ENCODE measurements at regions not wholly inside any gene's neighbourhood (a gene's known extent, or its start where the extent isn't known, plus 50 kb on each side); places are given as distances from the start of the nearest gene placed in this dataset.
A peak's percentile ranks its signal among the peaks of the same experiment; 100 is the strongest.

DNA sequence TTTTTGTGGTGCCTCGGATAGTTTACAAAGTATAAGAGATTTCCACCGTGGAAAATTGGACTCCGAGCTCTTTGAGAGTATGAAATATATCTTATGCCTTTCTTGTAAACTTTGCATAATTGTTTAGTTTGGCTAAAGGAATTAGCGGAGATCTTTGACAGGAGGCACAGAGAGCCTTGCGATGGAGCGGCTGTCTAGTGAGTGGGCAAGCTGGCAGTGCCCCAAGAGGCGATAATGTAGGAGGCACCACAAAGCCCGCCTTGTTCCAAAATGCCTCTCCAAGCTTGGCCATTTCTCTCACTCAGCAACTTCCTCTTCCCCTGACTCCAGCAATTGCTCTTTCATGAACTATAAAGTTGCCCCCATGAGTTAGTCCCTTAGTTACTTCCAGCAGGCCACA is 270.1 kb upstream of the PRICKLE1 start:
- DNase-seq (ENCODE audit: low read depth in 1 of 2, low spot score in 1 of 2) = peak in 1 of 2 donors; percentile 50
- Histone ChIP-seq H3K4me1 (ENCODE audit: low read depth) (peaks cover 4% of the 10 kb centered on the region), H3K9me3 (ENCODE audit: low read depth) (no peaks in the 10 kb centered on the region), H3K36me3 (no peaks in the 10 kb centered on the region), H3K27ac (no peak overlapping the region), H3K27me3 (no peaks in the 10 kb centered on the region), H3K4me3 (no peak overlapping the region)
- no peak for TF ChIP-seq CTCF (IDR thresholded peaks at IDR 0.05; ENCODE audit: low read depth, low read length)

GRCh38 chr12:42857106-42857505 is 267.6 kb upstream of the PRICKLE1 start:
- H3K27ac ChIP-seq = no peak overlapping the region
- H3K4me1 ChIP-seq (ENCODE audit: low read depth) = peaks cover 4% of the 10 kb centered on the region
- DNase-seq (ENCODE audit: low read depth in 1 of 2, low spot score in 1 of 2) = no peak
- TF ChIP-seq CTCF (IDR thresholded peaks at IDR 0.05; ENCODE audit: low read depth, low read length) = no peak
- no peaks in the 10 kb centered on the region for H3K27me3 ChIP-seq
- H3K4me3 ChIP-seq = no peak overlapping the region
- no peaks in the 10 kb centered on the region for H3K36me3 ChIP-seq
- no peaks in the 10 kb centered on the region for H3K9me3 ChIP-seq (ENCODE audit: low read depth)

- no peaks in the 10 kb centered on the region for H3K9me3 ChIP-seq (ENCODE audit: low read depth)
- no peak overlapping the region for H3K27ac ChIP-seq
- H3K4me1 ChIP-seq (ENCODE audit: low read depth) = no peaks in the 10 kb centered on the region
- no peaks in the 10 kb centered on the region for H3K36me3 ChIP-seq
- TF ChIP-seq CTCF (IDR thresholded peaks at IDR 0.05; ENCODE audit: low read depth, low read length) = no peak
- no peak for DNase-seq (ENCODE audit: low read depth in 1 of 2, low spot score in 1 of 2)
- H3K4me3 ChIP-seq = no peak overlapping the region
- H3K27me3 ChIP-seq = no peaks in the 10 kb centered on the region
Observed at GRCh38 chr12:42855362-42855950, 265.9 kb upstream of the PRICKLE1 start.

DNA sequence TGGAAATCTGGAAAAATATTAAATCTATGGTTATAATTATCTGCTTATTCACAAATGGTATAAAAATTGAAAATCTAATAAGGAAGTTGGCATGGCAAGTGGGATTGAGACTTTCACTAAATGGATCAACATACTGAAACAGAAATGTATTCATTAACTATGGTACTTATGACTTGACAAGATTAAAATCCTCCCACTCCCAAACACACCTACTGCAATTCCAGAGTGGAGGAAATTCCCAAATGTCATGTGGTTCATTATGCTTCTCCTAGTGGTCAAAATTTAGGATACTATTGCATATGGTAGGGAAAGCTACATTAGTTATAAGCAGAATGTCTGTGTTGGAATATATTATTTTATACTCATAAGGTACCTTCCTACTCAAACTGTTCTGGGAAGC is 265.3 kb upstream of the PRICKLE1 start:
- no peaks in the 10 kb centered on the region for H3K9me3 ChIP-seq (ENCODE audit: low read depth)
- TF ChIP-seq CTCF (IDR thresholded peaks at IDR 0.05; ENCODE audit: low read depth, low read length) = no peak

DNA sequence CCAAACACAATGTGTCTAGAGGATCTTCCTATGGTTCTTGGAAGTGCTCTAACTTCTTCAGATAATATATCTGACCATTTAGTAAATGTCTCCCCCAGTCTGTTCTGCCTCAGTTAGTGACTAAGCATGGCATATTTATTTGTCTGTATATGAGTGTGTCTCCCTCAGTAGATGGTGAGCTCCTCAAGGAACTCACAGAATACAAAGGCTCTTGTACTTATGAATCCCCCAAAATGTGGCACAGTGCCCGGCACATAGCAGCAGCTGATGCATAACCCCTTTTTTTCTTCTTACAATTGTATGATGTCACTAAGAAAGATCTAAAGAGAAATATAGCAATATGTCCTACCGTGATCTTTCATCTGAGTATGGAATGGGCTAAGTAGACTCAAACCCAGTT is 264.7 kb upstream of the PRICKLE1 start:
- H3K27ac ChIP-seq = no peak overlapping the region
- DNase-seq (ENCODE audit: low read depth in 1 of 2, low spot score in 1 of 2) = peak in 1 of 2 donors; percentile 34
- no peaks in the 10 kb centered on the region for H3K36me3 ChIP-seq
- no peak overlapping the region for H3K4me3 ChIP-seq
- no peaks in the 10 kb centered on the region for H3K9me3 ChIP-seq (ENCODE audit: low read depth)
- no peak for TF ChIP-seq CTCF (IDR thresholded peaks at IDR 0.05; ENCODE audit: low read depth, low read length)
- H3K27me3 ChIP-seq = no peaks in the 10 kb centered on the region
- no peaks in the 10 kb centered on the region for H3K4me1 ChIP-seq (ENCODE audit: low read depth)

More for the DNA sequence above, 265.3 kb upstream of the PRICKLE1 start:
- Histone ChIP-seq H3K27ac (no peak overlapping the region), H3K4me1 (ENCODE audit: low read depth) (no peaks in the 10 kb centered on the region), H3K27me3 (no peaks in the 10 kb centered on the region), H3K4me3 (no peak overlapping the region), H3K36me3 (no peaks in the 10 kb centered on the region)
- no peak for DNase-seq (ENCODE audit: low read depth in 1 of 2, low spot score in 1 of 2)
